GM23338 (cell line): ENCODE measurements at regions not wholly inside any gene's neighbourhood (a gene's known extent, or its start where the extent isn't known, plus 50 kb on each side); places are given as distances from the start of the nearest gene placed in this dataset.

Source experiments
- ATAC-seq: fragments of 200-7000 bp; cut with Tn5 transposase; 3 replicates; pipeline ENCODE4 v1.9.1; 2020
- DNase-seq: peaks from one replicate; pipeline ENCODE4 v3.0.0-alpha.2; 2015; ENCODE audit warnings: low spot score
- H2AFZ ChIP-seq: fragments of 200-600 bp; sonication (generic); 2 replicates; pipeline ENCODE4 v1.8.0; 2016; ENCODE audit warnings: antibody characterized with exemption, mild to moderate bottlenecking, moderate library complexity
- H3F3A ChIP-seq: fragments of 200-600 bp; sonication (generic); replicated peaks from 2 replicates; pipeline ENCODE4 v1.8.0; 2017; ENCODE audit warnings: antibody characterized with exemption, mixed run types, low read depth
- H3K27ac ChIP-seq: fragments of 200-600 bp; sonication (generic); 2 replicates; pipeline ENCODE4 v1.6.1; 2016; ENCODE audit warnings: low read depth
- H3K27me3 ChIP-seq: fragments of 200-600 bp; sonication (generic); 2 replicates; pipeline ENCODE4 v1.8.0; 2016; ENCODE audit warnings: mild to moderate bottlenecking, mixed run types, moderate library complexity; ENCODE audit not compliant: insufficient read depth
- H3K36me3 ChIP-seq: fragments of 200-600 bp; sonication (generic); 2 replicates; pipeline ENCODE4 v1.8.0; 2016; ENCODE audit warnings: mild to moderate bottlenecking; ENCODE audit not compliant: insufficient read depth
- H3K4me1 ChIP-seq: fragments of 200-600 bp; sonication (generic); 2 replicates; pipeline ENCODE4 v1.8.0; 2016; ENCODE audit warnings: mild to moderate bottlenecking, moderate library complexity; ENCODE audit not compliant: insufficient read depth
- H3K4me2 ChIP-seq: fragments of 200-600 bp; sonication (generic); 2 replicates; pipeline ENCODE4 v1.7.1; 2017; ENCODE audit warnings: mixed run types
- H3K4me3 ChIP-seq: fragments of 200-600 bp; sonication (generic); 2 replicates; pipeline ENCODE4 v1.6.1; 2016; ENCODE audit warnings: mixed run types
- H3K79me2 ChIP-seq: fragments of 200-600 bp; sonication (generic); replicated peaks from 2 replicates; pipeline ENCODE4 v1.8.0; 2017; ENCODE audit warnings: mild to moderate bottlenecking; ENCODE audit not compliant: insufficient read depth
- H3K9me2 ChIP-seq: fragments of 200-600 bp; sonication (generic); 2 replicates; pipeline ENCODE4 v1.8.0; 2017; ENCODE audit not compliant: insufficient read depth
- H4K20me1 ChIP-seq: fragments of 200-600 bp; sonication (generic); replicated peaks from 2 replicates; pipeline ENCODE4 v1.8.0; 2017; ENCODE audit warnings: mild to moderate bottlenecking; ENCODE audit not compliant: insufficient read depth
- H3K27ac Mint-ChIP-seq: 2 replicates; pipeline ENCODE4 v1.8.0; 2020; ENCODE audit warnings: inconsistent platforms, mild to moderate bottlenecking, moderate library complexity, mixed read lengths
- H3K27me3 Mint-ChIP-seq: 3 replicates; pipeline ENCODE4 v1.8.0; 2022; ENCODE audit warnings: low read depth, mild to moderate bottlenecking, moderate library complexity, mixed read lengths, inconsistent platforms; ENCODE audit not compliant: insufficient read depth, poor library complexity
- H3K36me3 Mint-ChIP-seq: 3 replicates; pipeline ENCODE4 v1.8.0; 2021; ENCODE audit warnings: low read depth, mild to moderate bottlenecking, inconsistent platforms, moderate library complexity, mixed read lengths
- H3K4me1 Mint-ChIP-seq: 3 replicates; pipeline ENCODE4 v1.8.0; 2020; ENCODE audit warnings: mild to moderate bottlenecking, inconsistent platforms, mixed read lengths
- H3K4me3 Mint-ChIP-seq: 3 replicates; pipeline ENCODE4 v1.8.0; 2021; ENCODE audit warnings: moderate library complexity, mild to moderate bottlenecking, inconsistent platforms, mixed read lengths
- H3K9me3 Mint-ChIP-seq: 3 replicates; pipeline ENCODE4 v1.8.0; 2020; ENCODE audit warnings: moderate library complexity, mild to moderate bottlenecking, inconsistent platforms, mixed read lengths
- CREB1 ChIP-seq: fragments of 250-450 bp; sonication (Bioruptor Pico); IDR thresholded peaks from 2 replicates; pipeline ENCODE4 v1.5.0; 2020; ENCODE audit warnings: low read depth, mild to moderate bottlenecking, moderate library complexity
- EZH2 ChIP-seq: fragments of 200-600 bp; sonication (generic); IDR thresholded peaks from one replicate; pipeline ENCODE4 v1.8.0; 2017; ENCODE audit warnings: antibody characterized with exemption, mild to moderate bottlenecking, low read depth; ENCODE audit not compliant: unreplicated experiment
- NANOG ChIP-seq: IDR thresholded peaks from 2 replicates; pipeline ENCODE4 v1.6.1; 2016; ENCODE audit warnings: antibody characterized with exemption, borderline replicate concordance
- POLR2AphosphoS5 ChIP-seq: IDR thresholded peaks from 2 replicates; pipeline ENCODE4 v1.6.1; 2016; ENCODE audit warnings: antibody characterized with exemption, low read depth
- STAT1 ChIP-seq: IDR thresholded peaks from one replicate; pipeline ENCODE4 v1.6.1; 2016; ENCODE audit warnings: antibody characterized with exemption; ENCODE audit not compliant: unreplicated experiment
- ZNF331 ChIP-seq: fragments of 250-450 bp; sonication (Bioruptor Pico); IDR thresholded peaks from 2 replicates; pipeline ENCODE4 v1.5.0; 2020; ENCODE audit warnings: low read depth, mild to moderate bottlenecking, moderate library complexity
- TF ChIP-seq, protein P1 (sequence below): fragments of 250-450 bp; sonication (Bioruptor Pico); IDR thresholded peaks from 2 replicates; pipeline ENCODE4 v1.5.0; 2020; ENCODE audit warnings: mild to moderate bottlenecking, moderate library complexity
- TF ChIP-seq, protein P2 (sequence below): IDR thresholded peaks from 2 replicates; pipeline ENCODE4 v1.6.1; 2016; ENCODE audit warnings: antibody characterized with exemption

DNA sequence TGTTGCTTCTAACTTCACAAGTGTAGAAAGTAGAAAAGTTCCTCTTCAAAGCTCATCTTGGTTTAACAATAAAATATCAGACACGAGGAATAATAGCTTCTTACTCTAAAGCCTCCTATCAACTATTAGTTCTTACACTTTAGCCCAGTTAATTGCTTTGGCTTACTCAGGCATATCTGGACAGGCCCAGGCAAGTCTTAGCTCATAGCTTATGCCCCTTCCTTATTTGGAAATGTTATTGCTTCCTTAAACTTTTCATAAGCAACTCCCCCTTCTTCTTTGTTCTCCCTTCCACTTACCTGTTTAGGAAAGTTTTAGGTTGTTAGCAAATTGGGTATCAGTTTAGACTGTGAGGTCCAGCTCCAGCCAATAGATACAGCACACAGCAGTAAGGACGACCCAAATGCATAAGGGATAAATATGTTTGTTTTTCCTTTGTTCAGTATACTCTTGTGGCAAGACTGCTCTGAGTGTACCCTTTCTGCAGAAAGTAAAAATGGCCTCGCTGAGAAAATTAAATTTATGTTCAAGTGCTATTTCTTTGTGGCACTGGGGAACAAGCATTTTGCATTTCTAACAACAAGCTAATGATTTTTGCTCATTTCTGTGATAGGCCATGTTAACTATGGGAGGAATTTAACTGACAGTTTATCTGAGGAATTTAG, 162.1 kb downstream of the SMC2 start (continued):
- TF ChIP-seq EZH2: no peak
- TF ChIP-seq, protein P1, sequence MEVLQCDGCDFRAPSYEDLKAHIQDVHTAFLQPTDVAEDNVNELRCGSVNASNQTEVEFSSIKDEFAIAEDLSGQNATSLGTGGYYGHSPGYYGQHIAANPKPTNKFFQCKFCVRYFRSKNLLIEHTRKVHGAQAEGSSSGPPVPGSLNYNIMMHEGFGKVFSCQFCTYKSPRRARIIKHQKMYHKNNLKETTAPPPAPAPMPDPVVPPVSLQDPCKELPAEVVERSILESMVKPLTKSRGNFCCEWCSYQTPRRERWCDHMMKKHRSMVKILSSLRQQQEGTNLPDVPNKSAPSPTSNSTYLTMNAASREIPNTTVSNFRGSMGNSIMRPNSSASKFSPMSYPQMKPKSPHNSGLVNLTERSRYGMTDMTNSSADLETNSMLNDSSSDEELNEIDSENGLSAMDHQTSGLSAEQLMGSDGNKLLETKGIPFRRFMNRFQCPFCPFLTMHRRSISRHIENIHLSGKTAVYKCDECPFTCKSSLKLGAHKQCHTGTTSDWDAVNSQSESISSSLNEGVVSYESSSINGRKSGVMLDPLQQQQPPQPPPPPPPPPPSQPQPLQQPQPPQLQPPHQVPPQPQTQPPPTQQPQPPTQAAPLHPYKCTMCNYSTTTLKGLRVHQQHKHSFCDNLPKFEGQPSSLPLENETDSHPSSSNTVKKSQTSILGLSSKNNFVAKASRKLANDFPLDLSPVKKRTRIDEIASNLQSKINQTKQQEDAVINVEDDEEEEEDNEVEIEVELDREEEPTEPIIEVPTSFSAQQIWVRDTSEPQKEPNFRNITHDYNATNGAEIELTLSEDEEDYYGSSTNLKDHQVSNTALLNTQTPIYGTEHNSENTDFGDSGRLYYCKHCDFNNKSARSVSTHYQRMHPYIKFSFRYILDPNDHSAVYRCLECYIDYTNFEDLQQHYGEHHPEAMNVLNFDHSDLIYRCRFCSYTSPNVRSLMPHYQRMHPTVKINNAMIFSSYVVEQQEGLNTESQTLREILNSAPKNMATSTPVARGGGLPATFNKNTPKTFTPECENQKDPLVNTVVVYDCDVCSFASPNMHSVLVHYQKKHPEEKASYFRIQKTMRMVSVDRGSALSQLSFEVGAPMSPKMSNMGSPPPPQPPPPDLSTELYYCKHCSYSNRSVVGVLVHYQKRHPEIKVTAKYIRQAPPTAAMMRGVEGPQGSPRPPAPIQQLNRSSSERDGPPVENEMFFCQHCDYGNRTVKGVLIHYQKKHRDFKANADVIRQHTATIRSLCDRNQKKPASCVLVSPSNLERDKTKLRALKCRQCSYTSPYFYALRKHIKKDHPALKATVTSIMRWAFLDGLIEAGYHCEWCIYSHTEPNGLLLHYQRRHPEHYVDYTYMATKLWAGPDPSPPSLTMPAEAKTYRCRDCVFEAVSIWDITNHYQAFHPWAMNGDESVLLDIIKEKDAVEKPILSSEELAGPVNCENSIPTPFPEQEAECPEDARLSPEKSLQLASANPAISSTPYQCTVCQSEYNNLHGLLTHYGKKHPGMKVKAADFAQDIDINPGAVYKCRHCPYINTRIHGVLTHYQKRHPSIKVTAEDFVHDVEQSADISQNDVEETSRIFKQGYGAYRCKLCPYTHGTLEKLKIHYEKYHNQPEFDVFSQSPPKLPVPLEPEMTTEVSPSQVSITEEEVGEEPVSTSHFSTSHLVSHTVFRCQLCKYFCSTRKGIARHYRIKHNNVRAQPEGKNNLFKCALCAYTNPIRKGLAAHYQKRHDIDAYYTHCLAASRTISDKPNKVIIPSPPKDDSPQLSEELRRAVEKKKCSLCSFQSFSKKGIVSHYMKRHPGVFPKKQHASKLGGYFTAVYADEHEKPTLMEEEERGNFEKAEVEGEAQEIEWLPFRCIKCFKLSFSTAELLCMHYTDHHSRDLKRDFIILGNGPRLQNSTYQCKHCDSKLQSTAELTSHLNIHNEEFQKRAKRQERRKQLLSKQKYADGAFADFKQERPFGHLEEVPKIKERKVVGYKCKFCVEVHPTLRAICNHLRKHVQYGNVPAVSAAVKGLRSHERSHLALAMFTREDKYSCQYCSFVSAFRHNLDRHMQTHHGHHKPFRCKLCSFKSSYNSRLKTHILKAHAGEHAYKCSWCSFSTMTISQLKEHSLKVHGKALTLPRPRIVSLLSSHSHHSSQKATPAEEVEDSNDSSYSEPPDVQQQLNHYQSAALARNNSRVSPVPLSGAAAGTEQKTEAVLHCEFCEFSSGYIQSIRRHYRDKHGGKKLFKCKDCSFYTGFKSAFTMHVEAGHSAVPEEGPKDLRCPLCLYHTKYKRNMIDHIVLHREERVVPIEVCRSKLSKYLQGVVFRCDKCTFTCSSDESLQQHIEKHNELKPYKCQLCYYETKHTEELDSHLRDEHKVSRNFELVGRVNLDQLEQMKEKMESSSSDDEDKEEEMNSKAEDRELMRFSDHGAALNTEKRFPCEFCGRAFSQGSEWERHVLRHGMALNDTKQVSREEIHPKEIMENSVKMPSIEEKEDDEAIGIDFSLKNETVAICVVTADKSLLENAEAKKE (CRISPR knock-in tag): no peak

DNA sequence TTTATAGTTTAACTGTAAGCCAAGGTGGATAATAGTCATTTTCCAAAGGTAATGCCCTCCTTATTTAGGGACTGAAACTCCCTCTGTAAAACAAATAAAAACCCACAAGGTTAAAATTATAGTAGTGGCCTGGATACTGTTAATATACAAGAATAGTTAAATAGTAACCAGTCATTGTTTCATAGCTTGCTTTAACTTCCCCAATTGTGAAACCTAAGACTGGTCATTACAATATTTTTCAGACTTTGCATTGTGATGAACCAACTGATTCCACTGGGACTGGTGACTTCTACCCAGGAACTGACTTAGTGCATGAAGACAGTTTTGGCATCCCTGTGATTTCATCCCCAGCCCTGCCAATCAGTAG, 162.6 kb downstream of the SMC2 start:
- ATAC-seq (no peak), DNase-seq (no peak)
- H3K9me2 ChIP-seq: no peaks in the 10 kb centered on the region
- peaks cover 62% of the 10 kb centered on the region for H3K4me1 ChIP-seq
- H3K36me3 Mint-ChIP-seq: peaks cover 37% of the 10 kb centered on the region
- H3K27ac ChIP-seq: 0 out of 2 replicates have a peak overlapping the region, but pooled peaks have one; percentile 28
- peaks cover 59% of the 10 kb centered on the region for H3K4me1 Mint-ChIP-seq
- no peak overlapping the region for H3K4me2 ChIP-seq
- H3K36me3 ChIP-seq: peaks cover 4% of the 10 kb centered on the region; the same call in 1 of the 2 replicates
- H3F3A ChIP-seq: no peaks in the 10 kb centered on the region
- no peak overlapping the region for H3K4me3 ChIP-seq
- no peaks in the 10 kb centered on the region for H4K20me1 ChIP-seq
- no peaks in the 10 kb centered on the region for H3K79me2 ChIP-seq
- no peak overlapping the region for H3K4me3 Mint-ChIP-seq
- H2AFZ ChIP-seq: no peak overlapping the region
- H3K9me3 Mint-ChIP-seq: peaks cover 37% of the 10 kb centered on the region
- peaks cover 8% of the 10 kb centered on the region for H3K27me3 Mint-ChIP-seq
- H3K27ac Mint-ChIP-seq: peak overlapping the region; percentile 61; the same call in 1 of the 2 replicates
- no peaks in the 10 kb centered on the region for H3K27me3 ChIP-seq
- TF ChIP-seq POLR2AphosphoS5 (no peak), EZH2 (no peak), NANOG (no peak), CREB1 (no peak), ZNF331 (no peak), STAT1 (no peak)
- TF ChIP-seq, protein P1 (CRISPR knock-in tag): no peak
- TF ChIP-seq, protein P2, sequence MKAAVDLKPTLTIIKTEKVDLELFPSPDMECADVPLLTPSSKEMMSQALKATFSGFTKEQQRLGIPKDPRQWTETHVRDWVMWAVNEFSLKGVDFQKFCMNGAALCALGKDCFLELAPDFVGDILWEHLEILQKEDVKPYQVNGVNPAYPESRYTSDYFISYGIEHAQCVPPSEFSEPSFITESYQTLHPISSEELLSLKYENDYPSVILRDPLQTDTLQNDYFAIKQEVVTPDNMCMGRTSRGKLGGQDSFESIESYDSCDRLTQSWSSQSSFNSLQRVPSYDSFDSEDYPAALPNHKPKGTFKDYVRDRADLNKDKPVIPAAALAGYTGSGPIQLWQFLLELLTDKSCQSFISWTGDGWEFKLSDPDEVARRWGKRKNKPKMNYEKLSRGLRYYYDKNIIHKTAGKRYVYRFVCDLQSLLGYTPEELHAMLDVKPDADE: no peak
